ENCODE measurements at regions not wholly inside any gene's neighbourhood (a gene's known extent, or its start where the extent isn't known, plus 50 kb on each side); places are given as distances from the start of the nearest gene placed in this dataset.

GRCh38 chr12:83634726-83635267, 948.1 kb downstream of the TMTC2 start:
- Histone ChIP-seq H3K36me3 (ENCODE audit: insufficient read depth, low read length) (no peaks in the 10 kb centered on the region), H3K27ac (ENCODE audit: low read depth in 1 of 2, low read length in 2 of 2) (no peak overlapping the region), H3K4me3 (ENCODE audit: low read length) (no peak overlapping the region), H3K4me1 (ENCODE audit: insufficient read depth, low read length) (no peaks in the 10 kb centered on the region), H3K9me3 (ENCODE audit: control insufficient read depth in 1 of 2, insufficient read depth in 1 of 2, low read length in 2 of 2) (peaks cover 0 to 6% of the 10 kb centered on the region in 2 experiments), H3K27me3 (ENCODE audit: control insufficient read depth in 1 of 2, insufficient read depth in 2 of 2, low read length in 2 of 2) (no peaks in the 10 kb centered on the region)
- ATAC-seq (ENCODE audit: poor library complexity) (no peak), DNase-seq (no peak)
- ChIA-PET POLR2A (no interaction called here), CTCF (no interaction called here)
- Mint-ChIP-seq H3K36me3 (ENCODE audit: low read depth) (no peaks in the 10 kb centered on the region), H3K4me1 (ENCODE audit: low read depth) (no peaks in the 10 kb centered on the region), H3K9me3 (no peaks in the 10 kb centered on the region), H3K27ac (no peak overlapping the region), H3K27me3 (no peaks in the 10 kb centered on the region), H3K4me3 (no peak overlapping the region)
- TF ChIP-seq, protein P1, sequence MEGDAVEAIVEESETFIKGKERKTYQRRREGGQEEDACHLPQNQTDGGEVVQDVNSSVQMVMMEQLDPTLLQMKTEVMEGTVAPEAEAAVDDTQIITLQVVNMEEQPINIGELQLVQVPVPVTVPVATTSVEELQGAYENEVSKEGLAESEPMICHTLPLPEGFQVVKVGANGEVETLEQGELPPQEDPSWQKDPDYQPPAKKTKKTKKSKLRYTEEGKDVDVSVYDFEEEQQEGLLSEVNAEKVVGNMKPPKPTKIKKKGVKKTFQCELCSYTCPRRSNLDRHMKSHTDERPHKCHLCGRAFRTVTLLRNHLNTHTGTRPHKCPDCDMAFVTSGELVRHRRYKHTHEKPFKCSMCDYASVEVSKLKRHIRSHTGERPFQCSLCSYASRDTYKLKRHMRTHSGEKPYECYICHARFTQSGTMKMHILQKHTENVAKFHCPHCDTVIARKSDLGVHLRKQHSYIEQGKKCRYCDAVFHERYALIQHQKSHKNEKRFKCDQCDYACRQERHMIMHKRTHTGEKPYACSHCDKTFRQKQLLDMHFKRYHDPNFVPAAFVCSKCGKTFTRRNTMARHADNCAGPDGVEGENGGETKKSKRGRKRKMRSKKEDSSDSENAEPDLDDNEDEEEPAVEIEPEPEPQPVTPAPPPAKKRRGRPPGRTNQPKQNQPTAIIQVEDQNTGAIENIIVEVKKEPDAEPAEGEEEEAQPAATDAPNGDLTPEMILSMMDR (IDR thresholded peaks at IDR 0.05) = no peak
- intact Hi-C loops (cut with DNase I, micrococcal nuclease) = no loop called here

GRCh38 chr12:83630526-83630925, 943.8 kb downstream of the TMTC2 start:
- Mint-ChIP-seq H3K9me3 (no peaks in the 10 kb centered on the region), H3K27me3 (no peaks in the 10 kb centered on the region), H3K4me3 (no peak overlapping the region), H3K27ac (no peak overlapping the region), H3K36me3 (ENCODE audit: low read depth) (no peaks in the 10 kb centered on the region), H3K4me1 (ENCODE audit: low read depth) (no peaks in the 10 kb centered on the region)
- ATAC-seq (ENCODE audit: poor library complexity) (no peak), DNase-seq (no peak)
- ChIA-PET POLR2A (no interaction called here), CTCF (no interaction called here)
- H3K4me1 ChIP-seq (ENCODE audit: insufficient read depth, low read length) = no peaks in the 10 kb centered on the region
- H3K4me3 ChIP-seq (ENCODE audit: low read length) = no peak overlapping the region
- H3K9me3 ChIP-seq (ENCODE audit: control insufficient read depth in 1 of 2, insufficient read depth in 1 of 2, low read length in 2 of 2) = peaks cover 0 to 6% of the 10 kb centered on the region in 2 experiments
- intact Hi-C loops (cut with DNase I, micrococcal nuclease) = no loop called here
- no peaks in the 10 kb centered on the region for H3K27me3 ChIP-seq (ENCODE audit: control insufficient read depth in 1 of 2, insufficient read depth in 2 of 2, low read length in 2 of 2)
- H3K36me3 ChIP-seq (ENCODE audit: insufficient read depth, low read length) = no peaks in the 10 kb centered on the region
- TF ChIP-seq, protein P1 (IDR thresholded peaks at IDR 0.05) = no peak
- no peak overlapping the region for H3K27ac ChIP-seq (ENCODE audit: low read depth in 1 of 2, low read length in 2 of 2)

DNA sequence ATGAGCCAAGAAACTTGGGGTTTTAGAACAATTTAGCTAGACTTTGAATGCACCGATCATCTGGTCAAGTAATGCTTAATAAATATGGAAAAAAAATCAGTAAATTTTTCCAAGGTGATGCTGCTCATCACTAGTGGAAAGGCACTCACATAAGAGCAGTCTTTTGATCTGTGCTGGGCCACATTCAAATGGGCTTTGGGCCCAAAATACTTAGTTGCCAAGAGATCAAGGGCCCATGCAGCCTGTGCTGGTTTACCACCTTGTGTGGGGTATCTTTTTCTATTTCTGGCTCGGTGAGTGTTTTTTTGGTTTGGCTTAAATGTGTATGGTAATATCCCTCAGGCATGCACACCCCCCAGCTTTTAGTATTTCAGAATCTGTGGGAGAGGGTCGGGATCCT, 943.2 kb downstream of the TMTC2 start:
- intact Hi-C loops (cut with DNase I, micrococcal nuclease) = no loop called here
- no peak overlapping the region for H3K27ac ChIP-seq (ENCODE audit: low read depth in 1 of 2, low read length in 2 of 2)
- H3K4me3 Mint-ChIP-seq = no peak overlapping the region
- H3K36me3 ChIP-seq (ENCODE audit: insufficient read depth, low read length) = no peaks in the 10 kb centered on the region
- ChIA-PET CTCF (no interaction called here), POLR2A (no interaction called here)
- TF ChIP-seq, protein P1 (IDR thresholded peaks at IDR 0.05) = no peak
- H3K27me3 Mint-ChIP-seq = no peaks in the 10 kb centered on the region
- H3K4me3 ChIP-seq (ENCODE audit: low read length) = no peak overlapping the region
- no peak for DNase-seq
- H3K4me1 Mint-ChIP-seq (ENCODE audit: low read depth) = no peaks in the 10 kb centered on the region
- peaks cover 0 to 6% of the 10 kb centered on the region in 2 experiments for H3K9me3 ChIP-seq (ENCODE audit: control insufficient read depth in 1 of 2, insufficient read depth in 1 of 2, low read length in 2 of 2)
- H3K4me1 ChIP-seq (ENCODE audit: insufficient read depth, low read length) = no peaks in the 10 kb centered on the region
- no peak overlapping the region for H3K27ac Mint-ChIP-seq
- H3K27me3 ChIP-seq (ENCODE audit: control insufficient read depth in 1 of 2, insufficient read depth in 2 of 2, low read length in 2 of 2) = no peaks in the 10 kb centered on the region
- no peaks in the 10 kb centered on the region for H3K9me3 Mint-ChIP-seq
- no peak for ATAC-seq (ENCODE audit: poor library complexity)
- no peaks in the 10 kb centered on the region for H3K36me3 Mint-ChIP-seq (ENCODE audit: low read depth)

Measured in CD4-positive, alpha-beta T cell (primary cell).